HepG2 (cell line): ENCODE measurements at regions not wholly inside any gene's neighbourhood (a gene's known extent, or its start where the extent isn't known, plus 50 kb on each side); places are given as distances from the start of the nearest gene placed in this dataset.

Experiments used
- ATAC-seq: fragments of 200-7000 bp; cut with Tn5 transposase; 3 replicates; pipeline ENCODE4 v1.9.1; 2020; ENCODE audit warnings: mild to moderate bottlenecking, moderate library complexity
- BruUV-seq: library from RNA; stranded (reverse); fragments of 400-500 nt; replicated peaks from 2 replicates; lab custom pipeline; 2021; lab: Mats Ljungman, UMichigan
- CTCF ChIA-PET: fragments of 300-600 bp; formaldehyde crosslinking; extraction: SDS; loops from one replicate; lab custom pipeline; 2021; ENCODE audit warnings: low total read pairs, inconsistent platforms, low intra/inter-chr PET ratio; lab: Yijun Ruan, JAX
- POLR2A ChIA-PET: fragments of 350-600 bp; sonication (Branson Sonifier 250); formaldehyde crosslinking; loops from one replicate; lab custom pipeline; 2020; ENCODE audit warnings: antibody characterized with exemption, inconsistent platforms; lab: Yijun Ruan, JAX
- DNase-seq: peaks from one replicate; pipeline ENCODE4 v3.0.0-alpha.2; 2015; ENCODE audit warnings: low spot score
- FAIRE-seq: peaks from 3 replicates; lab custom pipeline; 2011; peaks lifted over from hg19 to GRCh38; lab: Jason Lieb, UNC
- H2AFZ ChIP-seq: one replicate; pipeline ENCODE4 v1.6.1; 2011; ENCODE audit warnings: low read length, inconsistent platforms
- H3K27ac ChIP-seq: fragments of 300-600 bp; 3 replicates; pipeline ENCODE4 v1.8.0; 2011; ENCODE audit warnings: mixed run types, mild to moderate bottlenecking, mixed read lengths, low read length, inconsistent platforms; ENCODE audit not compliant: insufficient read depth; ENCODE audit errors: extremely low read length
- H3K27me3 ChIP-seq, 2 experiments: fragments of 200-600 bp in 1 of 2; 2 replicates in 1 of 2; 3 replicates in 1 of 2; pipeline versions ENCODE4 v1.6.0 to v1.8.0; 2011; ENCODE audit warnings: low read length in 2 of 2, mild to moderate bottlenecking in 2 of 2, moderate library complexity in 2 of 2, inconsistent platforms in 1 of 2; ENCODE audit not compliant: insufficient read depth in 2 of 2, control insufficient read depth in 1 of 2
- H3K36me3 ChIP-seq, 2 experiments: fragments of 200-600 bp in 1 of 2; replicated peaks in 1 of 2; 2 replicates in 1 of 2; 3 replicates in 1 of 2; pipeline versions ENCODE4 v1.5.1 to v1.8.0; 2011; ENCODE audit warnings: low read length in 2 of 2, inconsistent platforms in 1 of 2; ENCODE audit not compliant: insufficient read depth in 2 of 2, control insufficient read depth in 1 of 2
- H3K4me1 ChIP-seq: 2 replicates; pipeline ENCODE4 v1.5.1; 2012; ENCODE audit warnings: low read length, inconsistent platforms; ENCODE audit not compliant: insufficient read depth
- H3K4me2 ChIP-seq: 2 replicates; pipeline ENCODE4 v1.6.0; 2011; ENCODE audit warnings: low read depth, low read length, inconsistent platforms
- H3K4me3 ChIP-seq, 3 experiments: fragments of 200-600 bp in 1 of 3; sonication (generic), shearing (Covaris generic) in 1 of 3; replicated peaks in 1 of 3; 2 replicates each; pipeline ENCODE4 v1.5.1; 2011 to 2016; ENCODE audit warnings: low read length in 3 of 3, inconsistent platforms in 2 of 3, low read depth in 2 of 3, mild to moderate bottlenecking in 2 of 3, control low read depth in 1 of 3, mixed read lengths in 1 of 3; ENCODE audit not compliant: insufficient read depth in 1 of 3
- H3K79me2 ChIP-seq: one replicate; pipeline ENCODE4 v1.6.1; 2011; ENCODE audit warnings: low read length, inconsistent platforms; ENCODE audit not compliant: insufficient read depth
- H3K9ac ChIP-seq: 2 replicates; pipeline ENCODE4 v1.6.0; 2011; ENCODE audit warnings: mild to moderate bottlenecking, low read depth, low read length, inconsistent platforms; ENCODE audit not compliant: insufficient read depth
- H3K9me3 ChIP-seq: 2 replicates; pipeline ENCODE4 v1.5.1; 2012; ENCODE audit warnings: mild to moderate bottlenecking, low read length
- H4K20me1 ChIP-seq: 2 replicates; pipeline ENCODE4 v1.6.0; 2011; ENCODE audit warnings: inconsistent platforms, mild to moderate bottlenecking, low read length, moderate library complexity; ENCODE audit not compliant: insufficient read depth
- CEBPB ChIP-seq: IDR thresholded peaks from 2 replicates; pipeline ENCODE4 v1.6.1; 2011; ENCODE audit warnings: low read depth, low read length, improper control_type of control experiment, borderline replicate concordance
- ZNF142 ChIP-seq: sonication (generic); formaldehyde crosslinking; IDR thresholded peaks from 2 replicates; pipeline ENCODE4 v1.4.0; 2020; ENCODE audit warnings: missing genetic modification reagents
- WGBS: methylation state at CpG from one replicate; pipeline ENCODE4 v1.1.6; 2017; ENCODE audit warnings: low lambda C conversion rate; 5-methylcytosine and 5-hydroxymethylcytosine counted together
- in situ Hi-C: cut with HindIII; loops from 2 replicates; pipeline ENCODE4 v1.10.0; 2017; ENCODE audit warnings: low pct_unique_long_range_greater_than_20kb; ENCODE audit not compliant: extremely low pct_ligation_motif_present
- intact Hi-C: fragments of 100-400 bp; cut with micrococcal nuclease; formaldehyde crosslinking; loops from one replicate; pipeline ENCODE4 v1.10.0; 2022; ENCODE audit not compliant: unreplicated experiment

- Histone ChIP-seq H3K9ac (no peak overlapping the region), H3K4me1 (peaks cover 7% of the 10 kb centered on the region), H3K9me3 (no peaks in the 10 kb centered on the region), H4K20me1 (no peaks in the 10 kb centered on the region), H3K27me3 (no peaks in the 10 kb centered on the region), H3K36me3 (no peaks in the 10 kb centered on the region), H3K4me2 (no peak overlapping the region), H3K79me2 (no peaks in the 10 kb centered on the region), H2AFZ (no peak overlapping the region), H3K4me3 (no peak overlapping the region), H3K27ac (no peak overlapping the region)
- CTCF ChIA-PET: no interaction called here
- no peak for DNase-seq
- no peak for ATAC-seq
- in situ Hi-C loops: no loop called here
- no TSS peak for BruUV-seq
- no peak for TF ChIP-seq ZNF142 (CRISPR knock-in tag)
- TF ChIP-seq CEBPB: peak; percentile 92
- POLR2A ChIA-PET: no interaction called here
- no peak for FAIRE-seq
- intact Hi-C loops: no loop called here
- WGBS: 25% methylated on average over 4 of the region's 4 CpGs
Measured at GRCh38 chr6:139713900-139714506, 339.6 kb upstream of the CITED2 start.
